BJ (cell line): ENCODE measurements at regions not wholly inside any gene's neighbourhood (a gene's known extent, or its start where the extent isn't known, plus 50 kb on each side); places are given as distances from the start of the nearest gene placed in this dataset.

ENCODE experiments used
- CTCF ChIA-PET: fragments of 350-600 bp; formaldehyde crosslinking; extraction: SDS; loops from one replicate; lab custom pipeline; 2021; ENCODE audit warnings: antibody characterized with exemption, inconsistent platforms; lab: Yijun Ruan, JAX
- POLR2A ChIA-PET: fragments of 300-600 bp; sonication (Branson Sonifier 250); formaldehyde crosslinking; extraction: SDS; loops from one replicate; lab custom pipeline; 2021; ENCODE audit warnings: antibody characterized with exemption; lab: Charles Lee
- DNase-seq: peaks from one replicate; pipeline ENCODE4 v3.0.0-alpha.2; 2011; ENCODE audit warnings: low read depth
- H3K27me3 ChIP-seq: 2 replicates; pipeline ENCODE4 v1.6.0; 2011; ENCODE audit warnings: low read length; ENCODE audit not compliant: control insufficient read depth, insufficient read depth
- H3K36me3 ChIP-seq: 2 replicates; pipeline ENCODE4 v1.5.1; 2011; ENCODE audit warnings: low read length; ENCODE audit not compliant: control insufficient read depth, insufficient read depth
- H3K4me3 ChIP-seq: 2 replicates; pipeline ENCODE4 v1.5.1; 2011; ENCODE audit warnings: low read depth, mild to moderate bottlenecking, control low read depth, low read length
- TF ChIP-seq, protein P1 (sequence below): IDR thresholded peaks from 2 replicates; pipeline ENCODE4 v1.5.1; 2011; ENCODE audit warnings: low read depth, mild to moderate bottlenecking, control low read depth, inconsistent platforms, low read length, moderate library complexity; ENCODE audit not compliant: insufficient read depth

DNA sequence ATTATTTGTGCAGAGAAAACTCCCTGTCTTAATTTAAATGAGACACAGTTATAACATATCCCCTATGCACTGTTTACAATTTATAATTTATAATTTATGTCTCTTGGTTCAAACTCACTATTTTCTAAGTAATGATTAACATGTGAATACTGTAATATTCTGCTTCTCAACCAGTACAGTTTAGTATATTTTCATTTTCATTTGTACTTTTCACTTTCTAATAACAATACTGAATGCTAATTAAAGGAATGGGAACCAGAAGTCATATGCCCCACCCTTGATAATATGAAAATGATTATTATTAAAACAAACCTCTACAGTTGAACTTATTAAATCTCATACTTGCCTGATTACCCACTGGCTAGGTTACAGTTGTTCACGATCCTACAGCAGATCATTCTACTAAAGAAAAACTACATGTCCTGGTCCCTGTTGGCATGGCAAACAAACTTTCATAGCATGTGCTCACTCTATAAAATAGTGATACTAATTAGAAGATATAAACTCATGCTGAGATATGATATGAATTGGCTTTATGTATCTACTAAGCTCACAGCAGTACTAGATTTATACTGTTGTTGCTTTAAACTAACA is 66.4 kb downstream of the POU5F2 start:
- H3K36me3 ChIP-seq = no peaks in the 10 kb centered on the region
- no peak for DNase-seq
- no peak overlapping the region for H3K4me3 ChIP-seq
- TF ChIP-seq, protein P1, sequence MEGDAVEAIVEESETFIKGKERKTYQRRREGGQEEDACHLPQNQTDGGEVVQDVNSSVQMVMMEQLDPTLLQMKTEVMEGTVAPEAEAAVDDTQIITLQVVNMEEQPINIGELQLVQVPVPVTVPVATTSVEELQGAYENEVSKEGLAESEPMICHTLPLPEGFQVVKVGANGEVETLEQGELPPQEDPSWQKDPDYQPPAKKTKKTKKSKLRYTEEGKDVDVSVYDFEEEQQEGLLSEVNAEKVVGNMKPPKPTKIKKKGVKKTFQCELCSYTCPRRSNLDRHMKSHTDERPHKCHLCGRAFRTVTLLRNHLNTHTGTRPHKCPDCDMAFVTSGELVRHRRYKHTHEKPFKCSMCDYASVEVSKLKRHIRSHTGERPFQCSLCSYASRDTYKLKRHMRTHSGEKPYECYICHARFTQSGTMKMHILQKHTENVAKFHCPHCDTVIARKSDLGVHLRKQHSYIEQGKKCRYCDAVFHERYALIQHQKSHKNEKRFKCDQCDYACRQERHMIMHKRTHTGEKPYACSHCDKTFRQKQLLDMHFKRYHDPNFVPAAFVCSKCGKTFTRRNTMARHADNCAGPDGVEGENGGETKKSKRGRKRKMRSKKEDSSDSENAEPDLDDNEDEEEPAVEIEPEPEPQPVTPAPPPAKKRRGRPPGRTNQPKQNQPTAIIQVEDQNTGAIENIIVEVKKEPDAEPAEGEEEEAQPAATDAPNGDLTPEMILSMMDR = no peak
- no peaks in the 10 kb centered on the region for H3K27me3 ChIP-seq
- ChIA-PET CTCF (interaction anchor here (1.9 kb wide), 1 partner anchor 10 kb away, joined by 7 read pairs; no protein-coding TSS in a partner anchor), POLR2A (no interaction called here)

DNA sequence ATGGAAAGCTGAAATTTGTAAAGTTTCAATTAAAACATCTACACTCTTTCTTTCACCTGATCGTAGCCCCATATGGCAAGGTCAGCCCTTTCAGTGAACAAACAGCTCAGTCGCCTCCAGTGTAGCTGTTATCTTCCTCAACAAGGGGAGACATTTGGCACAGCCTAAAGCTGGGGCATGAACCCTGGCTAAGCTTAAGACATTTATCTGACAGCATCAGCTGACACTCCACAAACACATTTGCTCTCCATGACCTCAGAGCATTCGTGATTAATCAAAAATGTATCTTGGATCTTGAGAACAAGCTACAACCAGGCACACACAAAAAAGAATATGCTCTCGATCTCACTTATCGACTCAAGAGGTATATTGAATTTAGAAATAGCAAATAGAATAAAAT is 67.3 kb downstream of the POU5F2 start:
- ChIA-PET CTCF (interaction anchor here (0.7 to 1.9 kb wide), 2 partner anchors 9 to 49 kb away, joined by 3 to 7 read pairs; no protein-coding TSS in a partner anchor), POLR2A (no interaction called here)
- TF ChIP-seq, protein P1 = no peak
- Histone ChIP-seq H3K27me3 (no peaks in the 10 kb centered on the region), H3K36me3 (no peaks in the 10 kb centered on the region), H3K4me3 (no peak overlapping the region)
- no peak for DNase-seq

DNA sequence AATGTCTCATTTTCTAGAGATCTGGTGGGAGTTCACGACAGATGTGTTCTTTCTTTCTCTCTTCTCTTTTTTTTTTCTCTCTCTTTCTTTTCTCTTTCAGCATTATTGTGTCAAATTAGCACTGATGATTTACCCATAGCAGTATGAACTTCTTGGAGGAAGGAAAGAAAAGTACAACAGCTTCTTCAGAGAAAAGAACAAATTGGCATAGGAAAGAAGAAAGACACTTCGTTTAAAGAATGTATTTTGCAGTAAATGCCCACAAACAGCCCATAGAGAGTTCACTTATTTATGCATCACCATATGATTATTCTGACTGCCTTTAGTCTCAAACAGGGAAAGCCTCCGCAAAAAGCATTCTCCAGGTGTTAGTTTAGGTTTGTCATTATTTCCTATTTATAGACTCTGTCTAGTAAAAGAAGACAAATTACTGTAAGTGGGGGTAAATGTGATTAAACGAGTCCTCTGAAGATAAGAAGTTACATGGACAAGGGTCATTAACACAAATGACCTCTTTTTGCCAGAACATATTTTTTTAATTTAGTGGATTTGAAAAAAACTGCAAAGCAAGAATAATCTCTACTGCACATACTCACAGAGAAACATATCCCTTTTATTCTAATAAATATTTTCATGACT is 68.0 kb downstream of the POU5F2 start:
- Histone ChIP-seq H3K4me3 (no peak overlapping the region), H3K27me3 (no peaks in the 10 kb centered on the region), H3K36me3 (no peaks in the 10 kb centered on the region)
- POLR2A ChIA-PET = no interaction called here
- CTCF ChIA-PET = interaction anchor here (1.9 kb wide), 1 partner anchor 8 kb away, joined by 7 read pairs; no protein-coding TSS in a partner anchor
- no peak for DNase-seq
- TF ChIP-seq, protein P1 = no peak

- CTCF ChIA-PET = interaction anchor here (1.8 kb wide), 1 partner anchor 9 kb away, joined by 7 read pairs; no protein-coding TSS in a partner anchor
- H3K27me3 ChIP-seq = no peaks in the 10 kb centered on the region
- no peak for DNase-seq
- TF ChIP-seq, protein P1 = no peak
- H3K4me3 ChIP-seq = no peak overlapping the region
- H3K36me3 ChIP-seq = no peaks in the 10 kb centered on the region
- POLR2A ChIA-PET = no interaction called here
These were observed 75.8 kb downstream of the POU5F2 start for GRCh38 chr5:93665648-93666047.

- POLR2A ChIA-PET = no interaction called here
These were observed 77.7 kb downstream of the NR2F1 start for GRCh38 chr5:93660677-93661076.

More at GRCh38 chr5:93660677-93661076, 77.7 kb downstream of the NR2F1 start:
- TF ChIP-seq, protein P1 = no peak
- CTCF ChIA-PET = interaction anchor here (1.2 kb wide), 1 partner anchor 13 kb away, joined by 3 read pairs; no protein-coding TSS in a partner anchor
- Histone ChIP-seq H3K36me3 (no peaks in the 10 kb centered on the region), H3K4me3 (no peak overlapping the region), H3K27me3 (no peaks in the 10 kb centered on the region)
- DNase-seq = no peak
